Thymus (tissue), 11 donors: ENCODE measurements at regions not wholly inside any gene's neighbourhood (a gene's known extent, or its start where the extent isn't known, plus 50 kb on each side); places are given as distances from the start of the nearest gene placed in this dataset.

Experiments
- DNase-seq, 9 donors: peaks; one replicate each; pipeline ENCODE4 v3.0.0-alpha.2; 2013; ENCODE audit warnings: low spot score in 9 of 9, low read depth in 6 of 9, missing footprints in 1 of 9
- H3K27ac ChIP-seq, 2 donors: one replicate each; pipeline ENCODE4 v1.5.1; 2013; ENCODE audit warnings: control low read depth in 1 of 2, low read depth in 1 of 2, low read length in 1 of 2, mild to moderate bottlenecking in 1 of 2, moderate library complexity in 1 of 2
- H3K27me3 ChIP-seq, 2 donors: one replicate each; pipeline ENCODE4 v1.5.1; 2013; ENCODE audit warnings: low read length in 1 of 2; ENCODE audit not compliant: control insufficient read depth in 2 of 2, insufficient read depth in 1 of 2
- H3K36me3 ChIP-seq, 2 donors: one replicate each; pipeline ENCODE4 v1.5.1; 2013; ENCODE audit warnings: low read length in 1 of 2, mild to moderate bottlenecking in 1 of 2, moderate library complexity in 1 of 2; ENCODE audit not compliant: control insufficient read depth in 2 of 2, insufficient read depth in 2 of 2
- H3K4me1 ChIP-seq, 2 donors: one replicate each; pipeline ENCODE4 v1.5.1; 2013; ENCODE audit warnings: low read length in 2 of 2; ENCODE audit not compliant: control insufficient read depth in 2 of 2, insufficient read depth in 2 of 2
- H3K4me3 ChIP-seq, 2 donors: one replicate each; pipeline ENCODE4 v1.5.1; 2013; ENCODE audit warnings: low read length in 2 of 2, control low read depth in 1 of 2, mild to moderate bottlenecking in 1 of 2
- H3K9me3 ChIP-seq, 2 donors: one replicate each; pipeline ENCODE4 v1.5.1; 2013; ENCODE audit warnings: low read length in 1 of 2, mild to moderate bottlenecking in 1 of 2; ENCODE audit not compliant: control insufficient read depth in 2 of 2, insufficient read depth in 1 of 2
- WGBS: extraction: QIAGEN DNeasy Blood & Tissue Kit; methylation state at CpG from one replicate; pipeline ENCODE4 v1.1.7; 2013; 5-methylcytosine and 5-hydroxymethylcytosine counted together
- donor health status: healthy.

GRCh38 chr20:50337521-50338466 lies 147.2 kb downstream of the CEBPB start:
- Histone ChIP-seq H3K9me3 (no peaks in the 10 kb centered on the region), H3K27me3 (no peaks in the 10 kb centered on the region), H3K36me3 (no peaks in the 10 kb centered on the region), H3K4me3 (no peak overlapping the region), H3K4me1 (peaks cover 6 to 43% of the 10 kb centered on the region in 2 donors), H3K27ac (peak overlapping the region; percentile 37 to 78)
- 92% methylated on average over 13 of the region's 13 CpGs for WGBS
- no peak for DNase-seq

- DNase-seq, result peak in 8 of 9 donors; percentile 20 to 67 (median 35)
Measured at GRCh38 chr20:50338479-50339391, 148.1 kb downstream of the CEBPB start.

GRCh38 chr20:50339466-50339901 lies 148.9 kb downstream of the CEBPB start:
- no peak for DNase-seq
- H3K4me3 ChIP-seq, result no peak overlapping the region
- WGBS, result 34% methylated on average over 3 of the region's 3 CpGs
- no peaks in the 10 kb centered on the region for H3K27me3 ChIP-seq
- H3K4me1 ChIP-seq, result peaks cover 6 to 43% of the 10 kb centered on the region in 2 donors
- H3K36me3 ChIP-seq, result no peaks in the 10 kb centered on the region
- H3K9me3 ChIP-seq, result no peaks in the 10 kb centered on the region
- peak overlapping the region; percentile 47 to 78 for H3K27ac ChIP-seq

More at GRCh38 chr20:50338479-50339391, 148.1 kb downstream of the CEBPB start:
- Histone ChIP-seq H3K9me3 (no peaks in the 10 kb centered on the region), H3K27ac (peak overlapping the region; percentile 78 to 79), H3K27me3 (no peaks in the 10 kb centered on the region), H3K4me3 (no peak overlapping the region), H3K4me1 (peaks cover 6 to 43% of the 10 kb centered on the region in 2 donors), H3K36me3 (no peaks in the 10 kb centered on the region)
- 4% methylated on average over 12 of the region's 12 CpGs for WGBS

- no peaks in the 10 kb centered on the region for H3K27me3 ChIP-seq
- peak overlapping the region; percentile 5 to 20 for H3K27ac ChIP-seq
- no peak for DNase-seq
- H3K36me3 ChIP-seq, result no peaks in the 10 kb centered on the region
- H3K9me3 ChIP-seq, result no peaks in the 10 kb centered on the region
- H3K4me1 ChIP-seq, result peaks cover 6 to 40% of the 10 kb centered on the region in 2 donors
- H3K4me3 ChIP-seq, result no peak overlapping the region
- 82% methylated on average over 7 of the region's 7 CpGs for WGBS
Measured at GRCh38 chr20:50340541-50340940, 149.9 kb downstream of the CEBPB start.

- no peaks in the 10 kb centered on the region for H3K36me3 ChIP-seq
- DNase-seq, result no peak
- WGBS, result 93% methylated on average over 9 of the region's 9 CpGs
- no peak overlapping the region for H3K4me3 ChIP-seq
- H3K27me3 ChIP-seq, result no peaks in the 10 kb centered on the region
- H3K27ac ChIP-seq, result no peak overlapping the region
- no peaks in the 10 kb centered on the region for H3K9me3 ChIP-seq
- H3K4me1 ChIP-seq, result peaks cover 6 to 40% of the 10 kb centered on the region in 2 donors
Measured at GRCh38 chr20:50341050-50341449, 150.4 kb downstream of the CEBPB start.

GRCh38 chr20:50341880-50342637 lies 151.4 kb downstream of the CEBPB start:
- Histone ChIP-seq H3K27me3 (peaks cover 0 to 3% of the 10 kb centered on the region in 2 donors), H3K27ac (no peak overlapping the region), H3K36me3 (no peaks in the 10 kb centered on the region), H3K4me3 (no peak overlapping the region), H3K9me3 (no peaks in the 10 kb centered on the region), H3K4me1 (peaks cover 6 to 40% of the 10 kb centered on the region in 2 donors)
- whole genome bisulfite sequencing, result 97% methylated on average over 12 of the region's 12 CpGs
- DNase-seq, result no peak

- no peak for DNase-seq
- Histone ChIP-seq H3K36me3 (no peaks in the 10 kb centered on the region), H3K4me1 (peaks cover 6 to 37% of the 10 kb centered on the region in 2 donors), H3K27me3 (peaks cover 0 to 3% of the 10 kb centered on the region in 2 donors), H3K4me3 (no peak overlapping the region), H3K27ac (no peak overlapping the region), H3K9me3 (no peaks in the 10 kb centered on the region)
- WGBS, result 97% methylated on average over 5 of the region's 5 CpGs
Measured at GRCh38 chr20:50342638-50343102, 152.0 kb downstream of the CEBPB start.

- H3K4me3 ChIP-seq, result no peak overlapping the region
- H3K4me1 ChIP-seq, result peaks cover 6 to 33% of the 10 kb centered on the region in 2 donors
- peaks cover 0 to 3% of the 10 kb centered on the region in 2 donors for H3K27me3 ChIP-seq
- DNase-seq, result no peak
- no peak overlapping the region for H3K27ac ChIP-seq
- 91% methylated on average over 10 of the region's 10 CpGs for WGBS
- no peaks in the 10 kb centered on the region for H3K36me3 ChIP-seq
- no peaks in the 10 kb centered on the region for H3K9me3 ChIP-seq
Measured at GRCh38 chr20:50343125-50343489, 152.5 kb downstream of the CEBPB start.
